ENCODE measurements at regions not wholly inside any gene's neighbourhood (a gene's known extent, or its start where the extent isn't known, plus 50 kb on each side); places are given as distances from the start of the nearest gene placed in this dataset.

- no peak for DNase-seq (ENCODE audit: low read depth in 2 of 2)
Measured at GRCh38 chr11:112511911-112512310, 251.3 kb upstream of the PLET1 start.

DNA sequence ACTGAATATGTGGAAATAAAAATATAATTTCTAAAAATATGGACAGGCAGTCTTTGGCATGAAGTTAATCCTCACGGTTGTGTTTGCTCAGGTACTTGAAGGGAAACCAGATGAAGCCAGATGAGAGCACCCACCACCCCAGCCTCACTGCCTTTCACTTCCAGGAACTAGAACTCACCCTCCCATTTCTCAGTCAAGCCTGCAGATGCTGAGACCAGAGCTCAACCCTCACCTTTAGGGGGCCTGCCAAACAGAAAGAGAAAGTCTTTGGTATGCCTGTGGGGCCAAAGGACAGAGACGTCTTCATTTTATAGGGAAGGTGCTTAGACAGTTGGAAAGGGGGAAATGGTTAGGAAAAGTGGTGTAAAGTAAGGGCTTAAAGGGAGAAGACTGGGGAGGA is 252.8 kb upstream of the PLET1 start:
- DNase-seq (ENCODE audit: low read depth in 2 of 2) = no peak

- DNase-seq (ENCODE audit: low read depth in 2 of 2) = no peak
Measured at GRCh38 chr11:112514011-112514740, 253.5 kb upstream of the PLET1 start.

- DNase-seq (ENCODE audit: low read depth in 2 of 2) = no peak
Measured at GRCh38 chr11:112516261-112516660, 255.6 kb upstream of the PLET1 start.

DNA sequence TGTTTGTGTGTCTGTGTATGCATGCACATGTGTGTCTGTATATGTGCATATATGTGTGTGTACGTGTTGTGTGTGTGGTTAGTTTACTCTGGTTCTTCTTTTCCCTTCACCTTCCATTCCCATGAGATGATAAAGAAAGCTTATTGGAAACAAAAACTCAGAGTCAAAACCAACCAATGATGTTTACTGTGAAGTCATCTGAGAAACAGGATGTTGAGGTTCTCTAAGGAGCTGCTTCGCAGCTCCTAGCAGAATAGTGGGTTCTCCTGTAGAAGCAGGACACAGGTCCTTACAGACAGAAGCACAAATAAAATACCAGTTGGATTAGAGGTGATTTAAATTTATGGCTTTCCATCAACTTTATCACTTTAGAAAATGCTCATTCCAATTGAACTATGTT is 256.1 kb upstream of the PLET1 start:
- no peak for DNase-seq (ENCODE audit: low read depth in 2 of 2)

DNA sequence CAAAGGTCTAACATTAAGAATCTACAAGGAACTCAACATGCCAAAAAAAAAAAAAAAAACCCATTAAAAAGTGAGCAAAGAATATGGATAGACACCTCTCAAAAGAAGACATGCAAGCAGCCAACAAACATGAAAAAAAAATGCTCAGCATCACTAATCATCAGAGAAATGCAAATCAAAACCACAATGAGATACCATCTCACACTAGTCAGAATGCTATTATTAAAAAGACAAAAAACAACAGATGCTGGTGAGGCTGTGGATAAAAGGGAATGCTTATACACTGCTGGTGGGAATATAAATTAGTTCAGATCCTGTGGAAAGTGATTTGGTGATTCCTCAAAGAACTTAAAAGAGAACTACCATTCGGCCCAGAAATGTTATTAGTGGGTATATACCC is 257.7 kb upstream of the PLET1 start:
- DNase-seq (ENCODE audit: low read depth in 2 of 2) = no peak

- no peak for DNase-seq (ENCODE audit: low read depth in 2 of 2)
Measured at GRCh38 chr11:112519751-112520150, 259.1 kb upstream of the PLET1 start.

DNA sequence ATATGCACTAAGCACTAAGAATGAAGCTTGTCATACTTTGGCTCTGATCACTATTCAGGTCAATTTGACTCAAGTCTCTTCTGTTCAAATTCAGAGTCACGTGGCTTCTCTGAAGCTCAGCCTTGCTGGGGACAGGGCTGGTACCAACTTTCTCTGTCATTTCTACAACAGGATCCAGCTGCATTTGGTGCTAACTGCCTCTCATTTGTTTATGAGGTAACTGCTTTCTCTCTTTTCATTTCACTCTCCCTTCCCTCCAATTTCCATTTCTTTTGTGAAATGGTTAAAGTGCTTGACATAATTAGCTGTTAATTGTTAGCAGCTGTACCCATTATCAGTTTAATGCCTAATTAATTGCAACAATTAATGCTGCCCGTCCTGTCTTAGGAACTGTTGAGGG is 259.7 kb upstream of the PLET1 start:
- DNase-seq (ENCODE audit: low read depth in 2 of 2) = no peak

DNA sequence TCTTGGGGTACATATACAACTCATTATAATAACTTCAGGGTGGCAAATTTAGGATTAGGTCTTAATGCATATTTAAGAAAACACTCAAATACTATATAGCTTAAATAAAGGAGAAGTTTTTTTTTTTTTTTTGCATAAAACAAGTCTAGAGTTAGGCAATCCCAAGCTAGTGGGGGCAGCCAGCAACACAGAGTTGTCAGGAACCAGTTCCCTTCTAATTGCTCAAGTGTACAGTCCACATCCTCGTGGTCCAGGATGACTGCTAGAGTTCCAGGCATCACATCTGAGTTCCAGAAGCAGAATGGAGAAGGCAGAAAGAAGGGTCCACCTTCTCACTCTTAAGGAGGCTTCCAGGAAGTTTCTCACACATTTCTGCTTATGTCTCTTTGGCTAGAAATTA is 261.9 kb upstream of the PLET1 start:
- no peak for DNase-seq (ENCODE audit: low read depth in 2 of 2)

DNA sequence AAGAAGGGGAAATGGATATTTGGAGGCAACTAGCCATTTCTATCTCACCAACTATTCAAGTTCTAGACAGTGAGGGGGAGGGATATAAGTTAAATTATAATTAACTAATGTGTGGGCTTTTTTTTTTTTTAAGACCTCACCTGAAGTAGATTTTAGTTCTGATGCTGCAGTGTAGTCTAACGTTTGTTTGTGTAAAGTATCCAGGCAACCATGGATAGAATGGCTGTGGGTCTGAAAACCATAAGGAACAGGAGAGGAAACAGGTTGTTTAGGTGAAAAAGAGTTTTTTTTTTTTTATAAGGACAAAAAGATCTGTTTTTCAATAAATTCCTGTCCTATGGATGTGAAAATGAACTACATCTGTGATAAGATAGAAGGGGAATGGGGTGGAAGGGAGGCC is 262.4 kb upstream of the PLET1 start:
- DNase-seq (ENCODE audit: low read depth in 2 of 2) = no peak

DNA sequence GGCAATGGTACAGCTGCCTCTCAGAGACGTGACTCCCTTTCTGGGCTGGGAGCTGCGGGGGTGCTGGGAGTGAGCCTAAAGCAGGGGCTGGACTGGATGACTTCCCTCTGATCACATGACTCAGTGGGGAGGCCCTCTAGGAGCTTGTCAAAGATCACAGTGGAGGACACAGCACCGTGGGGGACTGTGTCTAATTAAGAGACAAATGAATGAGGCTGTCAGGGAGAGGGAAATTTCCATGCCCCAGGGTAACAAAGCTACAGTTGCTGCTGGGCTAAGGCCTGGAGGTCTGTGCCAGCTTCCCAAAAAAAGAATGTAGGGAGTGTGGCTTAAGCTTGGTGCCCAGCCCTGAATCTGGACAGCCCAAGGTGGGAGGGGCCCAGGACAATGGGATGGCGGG is 262.8 kb upstream of the PLET1 start:
- no peak for DNase-seq (ENCODE audit: low read depth in 2 of 2)

DNA sequence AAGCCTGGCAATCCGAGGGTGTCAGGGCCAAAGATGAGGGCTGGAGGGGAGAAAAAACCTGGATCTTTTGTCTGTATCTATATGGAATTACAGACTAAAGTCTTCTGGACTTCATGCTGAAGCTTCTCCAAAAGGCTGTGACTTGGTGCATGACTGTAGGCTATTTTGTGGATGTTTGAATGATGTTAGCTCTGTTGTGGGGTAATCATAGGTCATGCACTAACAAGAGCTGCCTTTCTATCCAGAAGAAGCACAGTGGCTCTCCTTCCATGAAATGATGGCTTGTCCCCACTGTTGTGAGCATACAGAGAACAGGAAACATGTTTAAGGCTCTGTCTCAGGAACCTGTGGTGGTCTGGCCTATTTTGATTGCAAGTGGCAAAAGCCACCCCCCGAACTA is 263.3 kb upstream of the PLET1 start:
- DNase-seq (ENCODE audit: low read depth in 2 of 2) = no peak

- DNase-seq (ENCODE audit: low read depth in 2 of 2) = no peak
Measured at GRCh38 chr11:112524798-112525197, 264.1 kb upstream of the PLET1 start.

DNA sequence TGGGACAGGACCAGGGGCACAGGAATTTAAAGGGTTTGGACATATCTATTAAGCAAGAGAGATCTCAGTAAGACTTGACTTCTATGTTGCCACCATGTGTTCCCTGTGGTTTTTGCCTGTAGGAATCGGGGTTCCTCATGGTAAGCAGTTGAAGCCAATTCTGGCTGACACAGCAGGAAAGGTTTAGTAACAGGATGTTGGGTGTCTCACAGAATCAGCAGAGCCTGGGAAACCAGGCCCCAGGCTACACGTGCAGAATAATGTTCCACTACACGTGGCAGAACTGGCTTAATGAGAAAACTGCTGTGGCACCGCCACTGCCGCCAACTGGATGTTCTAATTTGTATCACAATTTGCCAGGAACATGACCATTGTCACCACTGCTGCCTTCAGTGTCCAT is 264.6 kb upstream of the PLET1 start:
- DNase-seq (ENCODE audit: low read depth in 2 of 2) = no peak

DNA sequence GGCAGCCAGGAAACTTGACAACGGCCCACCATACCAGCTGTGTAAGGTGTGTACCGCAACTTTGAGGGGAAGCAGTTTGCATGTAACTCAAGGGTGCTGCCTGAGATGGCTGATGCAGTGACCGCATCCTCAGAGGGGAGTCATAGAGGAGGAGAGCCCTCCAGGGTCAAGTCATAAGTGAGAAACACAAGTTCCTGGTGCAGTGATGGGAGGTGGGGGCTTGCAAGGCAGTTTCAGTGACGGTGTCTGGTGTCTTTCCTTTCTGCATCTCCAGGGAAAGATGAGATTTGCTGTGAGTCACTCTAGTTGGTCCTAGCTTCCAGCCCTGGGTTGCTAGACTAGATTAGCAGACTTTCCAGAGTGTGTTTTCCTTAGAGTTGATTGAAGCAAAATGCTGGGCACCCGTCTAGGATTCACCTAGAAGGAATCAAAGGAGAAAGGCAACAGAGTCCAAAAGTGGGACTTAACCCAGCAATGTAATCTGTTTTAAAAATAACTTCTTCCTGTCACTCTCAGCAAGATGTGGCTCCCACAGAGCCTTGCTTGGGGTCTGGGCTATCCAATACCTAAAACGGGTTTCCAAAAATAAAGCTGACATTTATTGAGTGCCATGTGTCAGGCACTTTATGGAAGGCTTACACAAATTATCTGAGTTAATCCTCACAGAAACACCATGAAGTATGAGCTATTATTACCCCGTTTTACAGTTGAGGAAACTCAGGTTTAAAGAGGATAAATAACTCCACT is 265.4 kb upstream of the PLET1 start:
- no peak for DNase-seq (ENCODE audit: low read depth in 2 of 2)

DNA sequence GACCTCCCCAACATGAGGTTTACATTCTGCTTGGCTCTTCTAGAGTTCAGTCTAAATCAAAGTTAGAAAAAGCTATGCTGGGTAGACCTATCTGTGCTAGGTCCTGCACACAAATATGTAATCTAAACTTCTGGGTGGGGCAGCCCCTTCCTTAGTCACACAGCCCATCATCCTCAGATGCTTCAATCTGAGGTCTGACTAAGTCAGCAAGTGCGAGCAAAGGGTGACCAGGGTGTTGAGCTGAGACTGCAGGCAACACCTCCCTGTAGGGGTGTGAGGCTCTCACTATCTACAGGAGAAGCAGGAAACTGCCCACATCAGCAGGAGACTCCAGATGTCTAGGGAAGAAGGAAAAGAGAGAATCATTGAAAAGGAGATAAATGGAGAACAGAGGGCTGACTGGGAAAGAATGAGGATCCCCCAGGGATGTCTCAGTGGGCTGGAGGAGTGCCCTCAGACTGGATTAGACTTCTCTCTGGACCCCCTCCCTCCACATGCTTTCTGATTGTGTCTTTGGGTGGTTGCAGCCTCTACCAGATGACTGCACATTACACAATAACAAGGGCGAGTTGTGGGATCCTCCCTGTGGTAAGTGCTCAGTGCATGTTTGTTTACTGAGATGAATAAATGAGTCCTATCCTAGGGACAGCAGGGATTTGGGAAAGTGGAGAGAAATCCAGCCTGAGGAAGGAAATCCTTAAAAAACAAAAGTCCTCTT is 266.2 kb upstream of the PLET1 start:
- no peak for DNase-seq (ENCODE audit: low read depth in 2 of 2)

- no peak for DNase-seq (ENCODE audit: low read depth in 2 of 2)
Measured at GRCh38 chr11:112529071-112529470, 268.4 kb upstream of the PLET1 start.

- no peak for DNase-seq (ENCODE audit: low read depth in 2 of 2)
Measured at GRCh38 chr11:112532506-112532905, 271.8 kb upstream of the PLET1 start.

DNA sequence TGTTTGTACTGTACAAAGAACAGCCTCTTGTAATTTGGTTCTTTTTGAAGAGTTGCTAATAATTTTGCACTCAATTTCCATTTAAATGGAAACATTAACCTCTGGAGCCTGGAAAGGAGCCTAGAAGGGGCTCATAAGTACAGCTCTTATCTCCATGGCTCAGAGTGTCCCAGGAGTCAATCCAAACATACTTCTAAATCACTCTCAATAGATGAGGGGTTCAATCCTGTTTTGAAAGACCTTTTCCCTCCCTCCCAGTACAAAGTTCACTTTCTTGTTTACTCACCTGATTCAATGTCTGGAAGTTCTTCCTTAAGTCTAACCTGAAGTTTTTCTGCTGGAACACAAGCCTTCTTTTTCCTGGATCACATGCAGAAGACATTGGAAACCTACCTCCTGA is 273.0 kb upstream of the PLET1 start:
- DNase-seq (ENCODE audit: low read depth in 2 of 2) = no peak

- DNase-seq (ENCODE audit: low read depth in 2 of 2) = no peak
Measured at GRCh38 chr11:112534208-112534607, 273.5 kb upstream of the PLET1 start.

DNA sequence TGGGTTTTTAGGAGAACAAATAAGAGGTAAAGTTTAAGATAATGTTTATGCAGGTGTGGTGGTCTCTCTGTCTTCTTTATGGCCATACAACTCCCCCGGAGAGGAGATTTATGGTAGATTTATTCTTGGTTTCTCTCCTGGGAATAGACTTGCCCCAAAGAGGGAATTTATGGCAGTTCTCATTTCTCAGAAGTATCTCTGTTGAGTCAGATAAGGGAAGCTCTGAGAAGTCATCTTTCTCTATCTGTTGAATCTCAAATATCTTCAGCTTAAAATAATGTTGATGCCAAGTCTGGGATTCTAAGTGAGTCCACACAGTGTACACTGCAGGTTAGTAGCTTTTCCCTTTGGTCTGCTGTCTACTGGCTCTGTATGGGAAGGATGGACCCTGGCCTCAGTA is 276.4 kb upstream of the PLET1 start:
- no peak for DNase-seq (ENCODE audit: low read depth in 2 of 2)

GRCh38 chr11:112537846-112538330 is 277.2 kb upstream of the PLET1 start:
- no peak for DNase-seq (ENCODE audit: low read depth in 2 of 2)
